ENCODE measurements at regions not wholly inside any gene's neighbourhood (a gene's known extent, or its start where the extent isn't known, plus 50 kb on each side); places are given as distances from the start of the nearest gene placed in this dataset.

- intact Hi-C loops (cut with DNase I) = no loop called here
- no peaks in the 10 kb centered on the region for H3K36me3 ChIP-seq
- H3K4me1 ChIP-seq = no peaks in the 10 kb centered on the region
- H3K9me3 ChIP-seq = no peaks in the 10 kb centered on the region
- DNase-seq = no peak
- no peak overlapping the region for H3K9ac ChIP-seq (ENCODE audit: low read depth in 2 of 2, low read length in 2 of 2)
- TF ChIP-seq CTCF (IDR thresholded peaks at IDR 0.05) = no peak
- H3K4me3 ChIP-seq = no peak overlapping the region
- no peaks in the 10 kb centered on the region for H3K27me3 ChIP-seq
- H3K27ac ChIP-seq = no peak overlapping the region
Measured at GRCh38 chr4:11548597-11549082, 119.9 kb upstream of the HS3ST1 start.

- H3K27ac ChIP-seq = no peak overlapping the region
Measured at GRCh38 chr4:11546391-11547175, 117.9 kb upstream of the HS3ST1 start.

GRCh38 chr4:11545651-11546050 lies 117.0 kb upstream of the HS3ST1 start:
- Histone ChIP-seq H3K27me3 (no peaks in the 10 kb centered on the region), H3K36me3 (no peaks in the 10 kb centered on the region), H3K9me3 (no peaks in the 10 kb centered on the region), H3K27ac (no peak overlapping the region), H3K4me1 (no peaks in the 10 kb centered on the region), H3K4me3 (no peak overlapping the region), H3K9ac (ENCODE audit: low read depth in 2 of 2, low read length in 2 of 2) (no peak overlapping the region)
- DNase-seq = no peak
- intact Hi-C loops (cut with DNase I) = no loop called here
- TF ChIP-seq CTCF (IDR thresholded peaks at IDR 0.05) = no peak

More at GRCh38 chr4:11546391-11547175, 117.9 kb upstream of the HS3ST1 start:
- Histone ChIP-seq H3K36me3 (no peaks in the 10 kb centered on the region), H3K27me3 (no peaks in the 10 kb centered on the region), H3K4me3 (no peak overlapping the region), H3K9ac (ENCODE audit: low read depth in 2 of 2, low read length in 2 of 2) (no peak overlapping the region), H3K4me1 (no peaks in the 10 kb centered on the region), H3K9me3 (no peaks in the 10 kb centered on the region)
- no peak for DNase-seq
- no peak for TF ChIP-seq CTCF (IDR thresholded peaks at IDR 0.05)
- intact Hi-C loops (cut with DNase I) = no loop called here

GRCh38 chr4:11544211-11544610 lies 115.5 kb upstream of the HS3ST1 start:
- H3K4me3 ChIP-seq = no peak overlapping the region
- no peak for TF ChIP-seq CTCF (IDR thresholded peaks at IDR 0.05)
- H3K36me3 ChIP-seq = no peaks in the 10 kb centered on the region
- H3K4me1 ChIP-seq = no peaks in the 10 kb centered on the region
- H3K9ac ChIP-seq (ENCODE audit: low read depth in 2 of 2, low read length in 2 of 2) = no peak overlapping the region
- no peak overlapping the region for H3K27ac ChIP-seq
- H3K9me3 ChIP-seq = no peaks in the 10 kb centered on the region
- intact Hi-C loops (cut with DNase I) = no loop called here
- no peak for DNase-seq
- H3K27me3 ChIP-seq = no peaks in the 10 kb centered on the region

GRCh38 chr4:11543706-11544105 lies 115.0 kb upstream of the HS3ST1 start:
- DNase-seq = no peak
- Histone ChIP-seq H3K36me3 (no peaks in the 10 kb centered on the region), H3K9ac (ENCODE audit: low read depth in 2 of 2, low read length in 2 of 2) (no peak overlapping the region), H3K27me3 (no peaks in the 10 kb centered on the region), H3K9me3 (no peaks in the 10 kb centered on the region), H3K4me3 (no peak overlapping the region), H3K27ac (no peak overlapping the region), H3K4me1 (no peaks in the 10 kb centered on the region)
- no peak for TF ChIP-seq CTCF (IDR thresholded peaks at IDR 0.05)
- intact Hi-C loops (cut with DNase I) = no loop called here

Measured in colonic mucosa (tissue), 4 donors.